CD4-positive, alpha-beta T cell treated with Interleukin-17A for 1 hour (primary cell): ENCODE measurements at regions not wholly inside any gene's neighbourhood (a gene's known extent, or its start where the extent isn't known, plus 50 kb on each side); places are given as distances from the start of the nearest gene placed in this dataset.
"Not testable (repeated sequence)": the region's sequence is repeated elsewhere in the genome, so short reads cannot be mapped to it uniquely, and the experiment has no call there.

Source experiments
- DNase-seq: peaks from one replicate; pipeline ENCODE4 v3.0.0-alpha.2; 2020

- no peak for DNase-seq
Observed at GRCh38 chr11:70886256-70886655, 366.1 kb downstream of the SHANK2 start.

- DNase-seq: no peak
Observed at GRCh38 chr11:70886676-70887541, 365.5 kb downstream of the SHANK2 start.

- DNase-seq: no peak
Observed at GRCh38 chr11:70887542-70887827, 364.9 kb downstream of the SHANK2 start.

GRCh38 chr11:70888061-70888460, 364.3 kb downstream of the SHANK2 start:
- DNase-seq: no peak

DNA sequence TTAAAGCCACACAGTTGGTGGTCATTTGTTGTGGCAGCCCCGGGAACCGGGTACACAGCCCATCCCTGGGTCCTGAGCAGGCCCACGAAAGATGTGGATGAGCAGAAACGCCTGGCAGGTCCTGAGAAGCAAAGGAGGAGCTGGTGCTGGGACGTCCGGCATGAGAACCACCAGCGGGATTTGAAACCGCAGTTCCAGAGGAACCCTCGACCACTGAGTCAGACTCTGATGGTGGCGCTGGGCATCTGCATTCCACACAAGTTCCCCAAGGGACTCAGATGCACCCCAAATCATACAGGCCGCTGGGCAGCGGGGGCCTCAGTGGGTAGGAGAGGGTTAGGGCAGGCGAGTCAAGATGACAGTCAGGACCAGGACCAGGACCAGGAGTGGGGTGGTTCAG, 363.0 kb downstream of the SHANK2 start:
- DNase-seq: no peak

GRCh38 chr11:70891844-70892380, 360.5 kb downstream of the SHANK2 start:
- no peak for DNase-seq

DNA sequence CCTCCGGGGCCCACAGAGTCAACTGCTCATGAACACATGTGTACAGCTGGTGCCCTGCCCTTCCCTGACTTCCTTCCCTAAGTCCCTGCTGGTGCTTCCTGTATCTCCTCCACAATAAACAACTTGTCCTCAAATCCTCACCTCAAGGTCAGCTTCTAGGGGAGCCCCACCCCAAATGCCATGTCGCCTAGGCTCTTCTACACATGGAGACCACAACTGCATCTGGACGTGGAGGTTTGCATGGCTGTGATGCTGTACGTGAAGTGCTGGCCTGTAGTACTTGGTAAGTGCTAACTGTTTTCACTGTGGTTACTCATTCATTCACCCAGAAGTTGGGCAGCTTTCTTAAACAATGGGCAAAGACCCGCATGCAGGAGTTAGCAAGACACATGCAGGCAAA, 359.5 kb downstream of the SHANK2 start:
- DNase-seq: no peak

- no peak for DNase-seq
Observed at GRCh38 chr11:70894566-70895365, 357.6 kb downstream of the SHANK2 start.

DNA sequence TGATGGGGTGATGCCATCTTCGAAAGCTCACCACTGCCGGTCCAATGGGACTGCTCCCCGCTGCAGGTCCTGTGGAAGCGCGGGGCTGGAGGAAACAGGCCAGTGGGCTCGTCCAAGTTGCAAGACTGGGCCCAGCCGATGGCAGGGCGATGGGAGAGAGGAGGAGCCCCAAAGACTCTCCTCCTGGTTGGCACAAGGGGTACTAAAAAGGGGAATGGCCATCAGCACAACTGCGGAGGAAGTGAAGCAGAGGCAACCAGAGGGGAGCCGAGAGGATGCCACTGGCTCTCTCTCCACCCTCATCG, 357.1 kb downstream of the SHANK2 start:
- no peak for DNase-seq

GRCh38 chr11:70897429-70897828, 354.9 kb downstream of the SHANK2 start:
- DNase-seq: no peak

GRCh38 chr11:70899616-70900015, 352.8 kb downstream of the SHANK2 start:
- no peak for DNase-seq

GRCh38 chr11:70900540-70900939, 351.8 kb downstream of the SHANK2 start:
- DNase-seq: no peak

GRCh38 chr11:70901951-70902521, 350.3 kb downstream of the SHANK2 start:
- DNase-seq: no peak

GRCh38 chr11:70903229-70903628, 349.1 kb downstream of the SHANK2 start:
- DNase-seq: not testable (repeated sequence)

GRCh38 chr11:70906101-70906500, 346.3 kb downstream of the SHANK2 start:
- no peak for DNase-seq

DNA sequence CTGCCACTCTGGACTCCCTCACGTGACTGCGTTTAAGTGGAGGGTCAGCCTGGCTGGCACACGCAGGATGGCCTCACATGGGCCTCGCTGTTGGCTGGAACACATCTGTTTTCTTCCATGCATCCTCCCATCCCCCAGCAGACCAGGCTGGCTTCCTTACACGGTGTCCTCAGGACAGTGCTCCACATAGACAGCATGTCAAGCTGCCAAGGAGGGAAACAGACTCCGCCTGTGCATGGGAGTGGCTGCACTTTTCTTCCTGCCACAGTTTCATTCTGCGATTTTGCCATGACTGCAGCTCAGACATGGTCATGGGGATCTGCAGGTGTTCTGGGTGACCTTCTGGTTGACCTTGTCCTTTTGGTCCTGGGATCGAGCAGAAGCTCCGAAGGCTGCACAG, 344.2 kb downstream of the SHANK2 start:
- no peak for DNase-seq

DNA sequence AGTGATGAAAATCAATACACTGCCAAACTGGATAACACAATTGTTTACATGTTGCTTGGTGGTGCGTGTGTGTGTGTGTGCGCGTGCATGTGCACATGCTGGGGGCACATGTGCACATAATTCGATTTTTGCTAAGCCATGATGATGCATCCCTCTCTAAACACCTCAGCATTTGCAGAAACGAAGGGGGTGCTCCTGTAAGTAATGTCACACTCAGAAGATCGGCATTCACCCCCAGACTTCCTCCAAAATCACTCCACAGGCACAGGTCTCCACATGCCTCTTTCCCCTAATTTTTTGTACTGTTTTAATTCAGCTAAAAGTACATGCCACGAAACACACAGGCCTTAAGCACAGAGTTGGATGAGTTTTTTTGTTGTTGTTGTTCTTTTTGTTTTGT, 341.5 kb downstream of the SHANK2 start:
- no peak for DNase-seq

DNA sequence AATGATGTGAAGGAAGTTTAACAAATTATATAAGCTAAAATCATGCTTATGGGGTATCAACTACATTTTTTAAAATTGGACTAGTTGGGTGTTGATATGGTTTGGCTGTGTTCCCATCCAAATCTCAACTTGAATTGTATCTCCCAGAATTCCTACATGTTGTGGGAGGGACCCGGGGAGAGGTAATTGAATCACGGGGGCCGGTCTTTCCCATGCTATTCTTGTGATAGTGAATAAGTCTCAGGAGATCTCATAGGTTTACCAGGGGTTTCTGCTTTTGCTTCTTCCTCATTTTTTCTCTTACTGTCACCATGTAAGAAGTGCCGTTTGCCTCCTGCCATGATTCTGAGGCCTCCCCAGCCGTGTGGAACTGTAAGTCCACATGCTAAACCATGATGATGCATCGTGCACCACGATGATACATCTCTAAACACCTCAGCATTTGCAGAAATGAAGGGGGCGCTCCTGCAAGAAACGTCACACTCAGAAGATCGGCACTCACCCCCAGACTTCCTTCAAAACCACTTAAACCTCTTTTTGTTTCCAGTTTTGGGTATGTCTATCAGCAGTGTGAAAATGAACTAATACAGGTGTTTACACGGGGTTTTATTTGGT, 340.0 kb downstream of the SHANK2 start:
- no peak for DNase-seq

GRCh38 chr11:70913715-70914231, 338.6 kb downstream of the SHANK2 start:
- DNase-seq: no peak

DNA sequence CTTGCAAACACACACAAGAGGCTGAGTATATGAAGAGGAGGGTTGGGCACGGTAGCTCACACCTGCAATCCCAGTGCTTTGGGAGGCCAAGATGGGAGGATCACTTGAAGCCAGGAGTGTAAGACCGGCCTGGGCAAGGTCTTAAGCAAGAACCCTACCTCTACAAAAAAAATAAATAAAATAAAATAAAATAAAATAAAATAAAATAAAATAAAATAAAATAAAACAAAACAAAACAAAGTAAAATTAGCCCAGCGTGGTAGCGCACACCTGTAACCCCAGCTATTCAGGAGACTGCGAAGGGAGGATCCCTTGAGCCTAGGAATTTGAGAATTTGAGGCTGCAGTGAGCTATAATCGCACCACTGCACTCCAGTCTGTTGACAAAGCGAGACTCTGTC, 337.9 kb downstream of the SHANK2 start:
- no peak for DNase-seq

- DNase-seq: no peak
Observed at GRCh38 chr11:70915158-70915985, 337.0 kb downstream of the SHANK2 start.

DNA sequence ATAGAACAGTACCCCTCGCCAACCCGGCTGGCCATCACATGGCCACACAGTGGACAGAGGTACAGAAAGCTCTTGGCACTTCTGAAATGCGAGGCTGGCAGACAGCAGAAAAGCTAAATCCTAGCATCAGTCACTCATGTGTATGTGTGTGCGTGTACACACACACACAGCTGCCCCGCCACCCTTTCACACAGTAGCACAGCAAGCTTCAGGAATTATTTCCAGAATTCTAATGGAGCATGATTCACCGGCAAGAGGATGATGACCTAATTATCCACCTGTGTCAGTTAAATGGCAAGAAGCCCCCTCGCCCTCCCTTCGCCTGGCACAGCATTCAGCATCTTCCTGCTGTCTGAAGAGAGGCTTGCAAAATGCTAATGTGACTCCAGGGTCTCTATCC, 336.0 kb downstream of the SHANK2 start:
- no peak for DNase-seq
